Hepatic stellate cell (primary cell): ENCODE measurements at regions not wholly inside any gene's neighbourhood (a gene's known extent, or its start where the extent isn't known, plus 50 kb on each side); places are given as distances from the start of the nearest gene placed in this dataset.

Source experiments
- DNase-seq: peaks from one replicate; pipeline ENCODE4 v3.0.0; 2011; ENCODE audit warnings: low spot score

- no peak for DNase-seq
Observed at GRCh38 chr5:158301186-158301585, 442.2 kb upstream of the CLINT1 start.

DNA sequence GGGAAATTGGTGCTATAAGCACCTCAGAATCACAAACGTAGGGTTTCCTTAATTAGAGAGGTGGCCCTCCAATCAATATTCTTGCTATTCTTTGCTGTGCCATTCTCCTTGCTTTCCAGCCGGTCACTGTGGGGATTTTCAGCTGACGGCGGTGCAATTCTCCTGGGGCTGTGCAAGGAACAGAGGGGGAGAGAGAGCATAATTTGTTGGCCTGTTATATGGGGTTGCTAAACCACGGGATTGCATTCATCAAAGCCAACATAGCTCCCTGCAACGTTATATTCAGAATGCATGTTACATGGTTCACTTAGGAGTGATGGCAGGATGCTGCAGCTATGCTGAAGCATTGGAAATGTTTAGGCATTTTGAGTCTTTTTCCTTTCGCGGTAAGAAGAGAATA lies 441.3 kb upstream of the CLINT1 start:
- DNase-seq, result no peak

- no peak for DNase-seq
Observed at GRCh38 chr5:158297002-158297527, 438.1 kb upstream of the CLINT1 start.

GRCh38 chr5:158294701-158295100 lies 435.8 kb upstream of the CLINT1 start:
- no peak for DNase-seq

DNA sequence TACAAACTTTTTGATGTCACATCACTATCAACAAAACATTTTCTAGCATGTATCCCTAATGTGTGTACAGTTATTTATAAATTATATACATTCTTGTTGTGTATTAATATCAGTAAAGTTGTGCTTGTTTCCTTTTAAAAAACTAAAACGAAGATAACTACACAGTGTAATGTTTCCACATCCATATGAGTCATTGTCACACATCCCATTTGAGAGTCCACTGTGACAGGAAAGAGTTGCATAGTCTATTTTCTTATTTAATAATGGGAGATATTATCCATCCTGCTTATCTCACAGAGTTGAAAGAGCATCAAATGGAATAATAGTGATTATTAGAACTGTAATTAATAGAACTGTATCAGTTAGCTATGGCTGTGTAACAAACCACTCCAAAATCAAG lies 434.0 kb upstream of the CLINT1 start:
- DNase-seq, result no peak

- DNase-seq, result no peak
Observed at GRCh38 chr5:158289967-158290366, 431.0 kb upstream of the CLINT1 start.

DNA sequence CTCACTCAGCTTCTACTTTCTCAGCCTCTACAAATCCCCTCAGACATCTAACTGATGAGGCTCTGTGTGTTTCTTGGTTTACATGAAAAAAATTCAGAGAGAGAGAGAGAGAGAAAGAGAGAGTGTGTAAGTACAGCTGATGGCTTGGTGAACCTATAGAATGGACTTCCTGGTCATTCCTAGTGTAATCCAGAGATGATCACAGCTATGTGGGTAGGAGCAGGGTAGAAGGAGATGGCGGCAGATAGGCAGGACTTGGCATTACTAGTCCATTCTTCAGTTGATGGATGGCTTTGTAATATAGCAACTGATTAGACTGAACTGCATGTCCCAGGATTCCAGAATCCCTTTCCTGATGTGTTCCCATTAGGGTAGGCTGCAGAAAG lies 429.3 kb upstream of the CLINT1 start:
- no peak for DNase-seq

DNA sequence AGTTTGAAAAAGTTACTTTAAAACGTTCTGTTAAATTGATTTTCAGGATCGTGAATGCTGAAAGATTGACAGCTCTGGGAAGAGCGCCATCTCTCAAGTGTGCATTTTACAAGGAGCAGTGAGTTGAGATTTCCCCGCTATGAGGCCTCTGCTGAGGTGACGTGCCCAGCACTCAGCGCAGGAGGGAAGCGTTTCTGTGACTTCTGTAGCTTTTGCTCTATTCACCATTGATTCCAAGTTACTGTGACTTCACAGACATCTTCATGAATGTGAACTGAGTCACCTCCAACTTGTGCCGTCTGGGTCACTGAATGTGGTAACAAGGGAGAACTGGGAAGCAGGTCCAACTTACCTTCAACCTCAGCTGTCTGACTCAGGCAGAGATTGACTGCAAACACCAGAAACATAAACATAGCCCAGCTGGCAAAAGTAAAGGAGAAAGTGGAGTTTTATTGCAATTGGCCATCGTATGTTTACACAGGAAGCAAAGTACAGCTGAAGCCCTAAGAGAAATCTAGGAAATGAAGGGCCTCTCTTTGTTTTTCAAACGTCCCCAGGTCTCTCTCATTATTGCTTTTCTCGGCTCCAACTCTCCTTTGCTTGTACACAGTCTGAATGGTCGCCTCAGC lies 428.8 kb upstream of the CLINT1 start:
- no peak for DNase-seq

DNA sequence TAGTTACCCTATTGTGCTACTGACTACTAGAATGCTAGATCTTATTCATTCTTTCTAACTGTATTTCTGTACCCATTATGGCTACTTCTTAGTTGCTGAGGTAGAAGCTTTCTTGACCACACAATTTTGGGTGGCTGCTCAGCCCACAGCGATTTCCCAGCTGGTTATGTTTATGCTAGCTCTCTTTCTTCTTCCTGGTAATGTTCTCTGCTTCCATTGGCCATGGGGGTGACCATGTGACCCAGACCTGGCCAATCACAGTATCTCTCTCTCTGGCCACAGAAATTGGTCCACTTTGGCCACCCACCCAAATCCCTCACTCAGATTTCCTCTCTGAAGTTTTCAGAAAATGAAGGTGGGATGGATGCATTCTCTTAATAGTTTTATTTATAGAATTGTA lies 427.9 kb upstream of the CLINT1 start:
- DNase-seq, result no peak

GRCh38 chr5:158285698-158286097 lies 426.8 kb upstream of the CLINT1 start:
- DNase-seq, result no peak

GRCh38 chr5:158284242-158284641 lies 425.3 kb upstream of the CLINT1 start:
- DNase-seq, result no peak

GRCh38 chr5:158283397-158283796 lies 424.5 kb upstream of the CLINT1 start:
- DNase-seq, result no peak

GRCh38 chr5:158278216-158278925 lies 419.4 kb upstream of the CLINT1 start:
- DNase-seq, result no peak

- DNase-seq, result no peak
Observed at GRCh38 chr5:158277276-158277675, 418.3 kb upstream of the CLINT1 start.

- DNase-seq, result no peak
Observed at GRCh38 chr5:158276692-158277091, 417.7 kb upstream of the CLINT1 start.

DNA sequence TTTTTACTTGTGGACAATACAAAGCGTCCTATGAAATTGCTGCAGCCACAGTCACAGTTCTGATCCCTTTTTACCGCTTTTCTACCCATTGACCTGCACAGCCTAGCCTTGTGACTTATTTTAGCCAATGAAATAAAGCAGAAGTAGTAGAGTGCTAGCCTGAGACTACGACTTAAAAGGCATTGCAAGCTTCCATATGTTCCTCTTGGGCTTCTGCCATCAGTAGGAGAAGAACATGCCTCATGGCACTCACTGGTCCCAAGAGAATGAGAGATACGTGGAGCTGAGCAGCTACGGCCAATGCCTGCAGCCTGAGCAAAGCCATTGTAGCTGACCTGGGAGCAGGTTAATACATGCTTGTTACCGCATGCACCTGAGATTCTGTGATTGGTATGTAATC lies 416.6 kb upstream of the CLINT1 start:
- no peak for DNase-seq

- DNase-seq, result no peak
Observed at GRCh38 chr5:158273035-158273434, 414.1 kb upstream of the CLINT1 start.

GRCh38 chr5:158272409-158272808 lies 413.5 kb upstream of the CLINT1 start:
- DNase-seq, result no peak

DNA sequence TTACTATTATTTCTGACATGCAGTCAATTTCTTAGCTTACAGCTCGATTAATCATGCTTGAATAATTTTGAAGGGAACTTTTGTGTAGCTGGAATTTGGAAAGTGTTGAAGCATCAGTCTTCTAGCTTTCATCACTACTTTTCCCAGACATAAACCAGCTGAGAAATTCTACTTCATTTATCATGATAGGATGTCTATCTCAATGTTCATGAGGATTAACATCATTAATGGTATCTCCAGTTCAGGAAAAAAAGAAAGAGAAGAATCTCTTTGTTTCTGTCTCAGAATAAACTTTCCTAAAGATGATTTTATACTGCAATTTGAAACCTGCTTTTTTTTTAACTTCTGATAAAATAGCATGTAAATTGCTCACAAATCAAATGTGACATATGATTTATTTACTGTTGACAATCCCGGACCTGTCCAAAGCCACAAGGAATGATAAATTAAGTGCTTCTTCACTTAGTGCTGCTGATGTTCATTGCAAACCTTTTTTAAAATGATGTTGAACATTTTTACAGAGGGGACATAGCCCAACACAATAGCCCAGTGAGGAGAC lies 412.1 kb upstream of the CLINT1 start:
- DNase-seq, result no peak

DNA sequence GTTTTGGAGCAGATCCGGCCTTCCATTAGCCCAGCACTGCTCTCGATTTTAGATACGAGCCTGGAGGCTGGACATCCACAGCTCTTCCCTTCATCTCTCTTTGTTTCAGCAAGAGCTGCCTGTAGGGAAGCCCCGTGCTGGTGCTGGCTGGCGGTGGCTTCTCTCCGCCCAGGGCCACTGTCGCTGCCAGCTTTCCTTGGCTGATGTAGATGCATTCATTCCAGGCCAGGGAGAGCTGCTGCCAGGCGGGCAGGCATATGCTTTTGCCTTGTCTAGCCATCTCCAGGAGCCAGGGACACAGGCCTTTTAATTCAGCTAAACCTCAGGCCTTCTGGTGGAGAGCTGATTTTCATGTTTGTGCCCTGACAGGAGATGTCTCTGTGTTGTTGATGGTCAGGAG lies 409.3 kb upstream of the CLINT1 start:
- DNase-seq, result no peak

GRCh38 chr5:158267228-158267627 lies 408.3 kb upstream of the CLINT1 start:
- DNase-seq, result no peak

- no peak for DNase-seq
Observed at GRCh38 chr5:158265931-158266700, 407.2 kb upstream of the CLINT1 start.

DNA sequence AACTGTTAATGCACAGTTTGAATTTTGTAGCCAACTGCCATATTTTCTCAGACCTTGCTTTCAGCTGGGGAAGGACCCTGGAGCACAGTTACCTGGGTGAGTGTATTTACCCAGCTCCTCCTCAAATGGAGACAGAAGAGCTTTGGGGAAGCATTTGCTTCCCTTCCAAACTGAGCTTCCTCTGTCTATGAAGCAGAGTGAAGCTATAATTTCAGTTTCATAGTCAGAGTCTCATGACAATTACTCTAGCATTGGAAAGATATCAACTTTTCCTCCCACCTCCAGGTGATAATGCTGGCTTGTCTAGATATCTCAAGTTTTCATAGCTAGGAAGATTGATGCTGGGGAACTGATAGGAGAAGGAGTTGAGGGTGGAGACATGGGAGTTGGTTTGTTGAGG lies 406.4 kb upstream of the CLINT1 start:
- no peak for DNase-seq
